NCI-H748 (cell line): ENCODE measurements at regions not wholly inside any gene's neighbourhood (a gene's known extent, or its start where the extent isn't known, plus 50 kb on each side); places are given as distances from the start of the nearest gene placed in this dataset.
"Not testable (repeated sequence)": the region's sequence is repeated elsewhere in the genome, so short reads cannot be mapped to it uniquely, and the experiment has no call there.

Experiments used
- DNase-seq: peaks from one replicate; lab custom pipeline; 2025; ENCODE audit not compliant: unreplicated experiment; lab: John Stamatoyannopoulos, UW

GRCh38 chr4:155478336-155478835 lies 101.6 kb upstream of the MAP9 start:
- DNase-seq = no peak

- peak; percentile 9 for DNase-seq
Measured at GRCh38 chr4:155474758-155475157, 98.0 kb upstream of the MAP9 start.

DNA sequence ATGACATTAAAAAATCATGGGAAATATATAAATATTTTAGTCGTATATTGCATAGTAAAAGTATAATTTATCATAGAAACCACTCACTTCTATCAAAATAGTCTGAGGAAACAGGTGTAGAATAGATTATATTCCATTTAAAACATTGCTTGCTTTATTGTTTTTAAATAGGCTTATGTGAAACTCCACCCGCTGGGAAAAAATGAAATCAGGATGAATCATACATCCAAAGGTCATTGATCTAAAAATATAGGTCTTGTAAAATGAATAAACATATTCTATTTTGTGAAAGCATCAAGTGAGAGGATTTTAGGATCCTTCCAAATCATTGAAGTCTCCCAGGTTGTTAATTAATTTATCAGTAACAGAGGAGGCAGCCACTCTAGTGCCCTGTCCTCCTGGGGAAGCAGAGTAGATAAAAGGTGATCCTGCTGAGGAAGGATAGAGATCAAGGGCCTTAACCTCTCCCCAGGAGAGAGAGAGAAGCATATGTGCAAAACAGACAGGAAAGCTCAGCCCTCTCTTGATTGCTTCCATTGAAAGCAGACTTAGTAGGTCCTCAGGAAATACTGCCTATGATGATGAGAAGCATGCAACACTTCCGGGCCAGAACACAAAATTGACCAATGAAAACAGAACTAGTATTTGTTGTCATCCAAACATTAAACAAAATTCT lies 96.8 kb upstream of the MAP9 start:
- DNase-seq = no peak

DNA sequence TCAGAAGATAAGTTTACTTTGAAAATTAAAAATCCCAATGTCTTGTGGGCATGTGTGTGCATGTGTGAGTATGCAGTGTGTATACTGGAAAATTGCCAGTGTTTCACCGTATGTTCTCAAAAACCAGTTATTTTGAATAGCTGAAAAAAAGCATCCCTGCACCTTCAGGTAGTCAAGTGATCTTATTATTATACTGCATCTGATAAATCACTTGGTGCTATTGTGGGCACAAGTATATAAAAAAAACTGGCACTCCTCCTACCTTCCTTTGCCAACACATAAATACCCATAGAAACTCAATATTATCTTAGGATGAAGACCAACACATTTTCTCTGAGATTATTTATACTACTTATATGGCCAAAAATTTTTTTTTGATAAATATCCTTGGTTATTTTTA lies 91.5 kb upstream of the MAP9 start:
- DNase-seq = no peak

GRCh38 chr4:155450676-155451075 lies 73.9 kb upstream of the MAP9 start:
- no peak for DNase-seq

GRCh38 chr4:155445306-155445705 lies 68.5 kb upstream of the MAP9 start:
- peak; percentile 53 for DNase-seq

GRCh38 chr4:155444721-155445120 lies 68.0 kb upstream of the MAP9 start:
- DNase-seq = peak; percentile 13

DNA sequence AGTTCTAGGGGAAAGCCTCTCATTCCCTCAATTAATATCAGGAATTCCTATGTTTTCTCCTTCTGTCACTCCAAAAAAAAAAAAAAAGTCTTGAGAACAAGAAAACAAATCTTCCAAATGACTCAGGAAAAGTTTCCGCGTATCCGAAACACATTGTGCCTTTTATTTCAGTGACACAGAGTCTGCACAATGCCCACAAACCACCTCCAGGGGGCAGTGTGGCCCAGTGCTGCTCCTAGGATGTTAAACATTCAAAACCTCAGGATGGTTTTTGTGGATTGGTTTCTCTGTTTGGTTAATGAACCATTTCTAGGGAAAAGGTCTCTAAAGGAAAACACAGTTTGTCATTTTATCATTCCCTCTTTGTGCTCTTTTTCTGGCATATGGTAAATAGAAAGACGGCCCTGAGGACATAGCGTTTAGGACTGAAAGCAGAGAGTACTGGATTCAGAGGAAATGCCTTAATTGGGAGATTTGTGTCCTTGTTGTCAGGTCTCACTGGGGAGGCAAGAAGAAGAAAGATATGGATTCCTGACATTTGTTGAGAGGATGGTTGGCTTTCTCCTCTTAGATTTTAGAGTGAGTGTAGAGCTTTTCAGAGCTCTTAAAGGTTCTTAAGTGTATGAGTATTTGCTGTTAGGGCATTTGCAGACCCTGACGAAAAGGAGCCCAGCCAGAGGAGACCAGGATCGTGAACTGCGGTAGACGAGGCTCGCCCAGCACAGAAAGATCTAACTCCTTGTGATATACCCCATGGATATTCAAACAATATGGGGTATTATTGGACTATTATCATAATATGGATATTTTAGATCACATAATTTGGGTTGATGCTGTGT lies 65.7 kb upstream of the MAP9 start:
- DNase-seq = peak; percentile 67

DNA sequence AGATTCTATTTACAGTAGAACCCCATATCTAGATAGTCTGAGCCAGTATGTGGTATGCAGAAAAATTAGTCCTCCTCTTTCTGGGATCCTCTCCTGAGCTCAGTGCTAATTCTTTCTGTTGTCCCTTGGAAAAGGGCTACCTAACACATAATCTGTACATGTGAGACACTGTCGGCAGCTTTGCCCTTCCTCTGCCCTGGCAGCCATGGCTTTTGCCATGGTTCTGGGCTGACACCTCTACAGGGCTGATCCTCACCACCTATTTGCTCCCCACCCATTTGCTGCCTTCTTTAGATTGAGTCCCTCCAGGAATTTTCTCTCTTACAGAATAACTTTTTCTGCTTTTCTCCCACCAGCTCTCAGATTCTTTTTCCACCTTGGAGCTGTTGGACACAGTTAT lies 64.7 kb upstream of the MAP9 start:
- no peak for DNase-seq

- not testable (repeated sequence) for DNase-seq
Measured at GRCh38 chr4:155439760-155440159, 63.0 kb upstream of the MAP9 start.

DNA sequence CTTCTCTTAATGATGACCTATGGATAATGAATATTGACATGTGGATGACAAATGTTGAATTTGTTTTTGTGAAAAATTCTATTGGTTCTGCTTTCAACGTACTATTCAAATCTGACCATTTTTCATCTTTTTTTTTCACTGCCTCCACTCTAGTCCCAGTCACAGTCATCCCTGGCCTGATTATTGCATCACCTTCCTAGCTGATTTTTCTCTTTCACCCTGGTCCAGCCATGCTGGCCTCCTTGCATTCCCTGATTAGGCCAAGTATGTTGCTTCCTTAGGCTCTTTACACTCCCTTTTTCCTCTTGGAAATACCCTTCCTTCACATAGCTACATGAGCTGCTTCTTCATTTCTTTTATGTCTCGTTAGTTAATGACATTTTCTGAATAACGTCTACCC lies 58.1 kb upstream of the MAP9 start:
- DNase-seq = no peak

DNA sequence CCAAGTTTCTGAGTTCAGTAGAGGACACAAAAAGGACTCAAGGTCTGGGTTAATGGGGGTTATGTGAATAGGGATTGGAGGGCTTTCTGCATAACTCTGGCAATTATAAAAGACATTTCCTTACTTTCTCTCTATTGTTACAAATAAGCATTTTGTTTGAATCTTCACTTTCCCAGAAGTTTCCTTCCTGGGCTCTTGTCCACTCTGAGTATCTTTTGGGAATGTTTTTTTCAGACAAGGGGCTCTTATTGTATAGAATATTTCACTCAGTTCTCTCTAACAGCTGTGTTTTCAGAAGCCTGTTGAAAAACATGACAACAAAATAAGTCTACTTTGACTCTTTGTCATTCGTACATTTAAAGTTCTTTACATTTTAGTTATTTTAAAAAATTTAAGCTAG lies 57.6 kb upstream of the MAP9 start:
- no peak for DNase-seq

DNA sequence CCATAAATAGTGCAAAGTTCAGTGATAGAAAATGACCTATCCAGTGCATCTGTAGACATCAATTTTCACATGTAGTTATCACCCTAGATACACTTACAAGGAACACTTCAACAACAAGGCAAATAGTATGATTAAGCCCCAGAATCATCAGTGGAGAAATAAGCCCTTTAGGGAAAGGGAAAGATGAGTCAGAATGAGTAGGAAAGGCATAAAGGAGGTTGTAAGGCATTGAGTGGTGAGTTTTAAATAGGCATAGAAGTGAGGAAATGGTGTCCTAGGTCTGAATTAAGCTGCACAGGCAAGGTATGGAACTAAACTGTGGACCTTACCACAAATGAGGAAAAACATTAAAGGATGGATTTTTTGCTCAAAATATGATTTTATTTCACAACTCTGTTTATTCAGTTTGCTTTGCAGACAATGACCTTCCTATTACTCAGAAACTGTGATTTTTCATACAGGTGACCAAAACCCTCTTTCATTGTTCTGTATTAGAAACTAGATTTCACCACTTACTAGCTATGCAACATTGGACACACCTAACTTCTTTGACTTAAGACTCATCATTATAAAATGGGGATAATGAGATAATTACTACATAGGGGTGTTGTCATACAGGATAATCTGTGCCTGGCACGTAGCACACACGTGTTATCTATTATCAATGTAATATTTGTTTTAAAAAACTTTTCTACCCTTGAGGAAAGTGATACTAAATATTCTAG lies 57.0 kb upstream of the MAP9 start:
- no peak for DNase-seq

GRCh38 chr4:155430895-155431795 lies 54.4 kb upstream of the MAP9 start:
- no peak for DNase-seq

DNA sequence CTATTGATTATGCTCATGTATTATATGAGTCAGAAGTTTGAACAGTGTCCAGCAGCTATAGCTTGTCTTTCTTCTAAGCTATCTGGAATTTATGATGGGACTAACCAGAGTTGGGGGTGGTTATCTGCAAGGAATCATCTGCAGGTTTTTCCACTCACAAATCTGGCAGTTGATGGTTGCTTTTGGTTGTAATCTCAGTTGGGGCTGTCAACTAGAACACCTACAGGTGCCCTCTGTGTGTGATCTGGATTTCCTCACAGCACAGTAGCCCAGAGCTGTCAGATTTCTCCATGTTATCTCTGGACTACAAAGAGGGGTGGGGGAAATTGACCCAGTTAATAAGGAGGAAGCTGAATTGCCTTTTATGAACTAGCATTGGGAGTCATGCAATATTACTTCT lies 51.4 kb upstream of the MAP9 start:
- DNase-seq = no peak

DNA sequence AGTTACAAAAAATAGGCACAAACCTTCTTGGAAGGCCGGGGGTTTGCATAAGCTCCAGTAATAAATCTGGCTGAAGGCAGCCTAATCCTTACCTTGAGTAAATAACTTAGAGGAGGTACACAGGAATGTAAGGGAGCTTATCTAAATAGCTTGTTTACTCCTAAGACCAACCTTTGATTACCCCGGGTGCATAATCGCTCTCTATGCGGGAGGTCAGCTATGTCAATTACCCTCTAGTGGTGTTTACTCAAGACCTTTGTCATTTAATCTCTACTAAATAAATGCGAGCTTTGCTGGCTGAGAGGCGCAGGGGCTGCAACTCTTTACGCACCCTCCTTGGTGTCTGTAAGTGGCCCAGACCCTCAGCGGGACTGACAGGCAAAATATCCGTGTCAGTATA lies 50.2 kb upstream of the MAP9 start:
- DNase-seq = no peak
